NCI-H1694 treated with DMSO at 0.1 percent for 48 hours (cell line): ENCODE measurements at regions not wholly inside any gene's neighbourhood (a gene's known extent, or its start where the extent isn't known, plus 50 kb on each side); places are given as distances from the start of the nearest gene placed in this dataset.
"Not testable (repeated sequence)": the region's sequence is repeated elsewhere in the genome, so short reads cannot be mapped to it uniquely, and the experiment has no call there.

Experiments used
- DNase-seq: peaks from one replicate; lab custom pipeline; 2025; lab: John Stamatoyannopoulos, UW

DNA sequence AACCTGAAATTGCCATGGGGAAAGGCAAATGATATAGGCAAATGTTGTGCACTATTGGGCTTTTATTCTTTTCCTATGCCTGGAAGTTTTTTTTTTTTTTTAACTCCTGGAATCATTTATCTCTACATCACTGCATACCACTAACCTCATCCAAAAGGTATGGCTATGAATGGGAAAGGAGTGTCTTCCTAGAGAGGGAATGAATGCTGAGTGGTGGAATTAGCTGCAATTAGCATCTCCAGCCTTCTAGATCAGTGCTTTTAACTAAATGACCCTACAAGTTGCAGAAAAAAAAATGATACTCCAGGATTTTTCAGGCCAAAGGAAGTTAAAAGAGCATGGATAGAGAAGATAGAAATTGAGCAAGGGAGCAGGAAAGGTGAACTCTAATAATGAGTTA is 429.8 kb upstream of the PDZRN3 start:
- no peak for DNase-seq

DNA sequence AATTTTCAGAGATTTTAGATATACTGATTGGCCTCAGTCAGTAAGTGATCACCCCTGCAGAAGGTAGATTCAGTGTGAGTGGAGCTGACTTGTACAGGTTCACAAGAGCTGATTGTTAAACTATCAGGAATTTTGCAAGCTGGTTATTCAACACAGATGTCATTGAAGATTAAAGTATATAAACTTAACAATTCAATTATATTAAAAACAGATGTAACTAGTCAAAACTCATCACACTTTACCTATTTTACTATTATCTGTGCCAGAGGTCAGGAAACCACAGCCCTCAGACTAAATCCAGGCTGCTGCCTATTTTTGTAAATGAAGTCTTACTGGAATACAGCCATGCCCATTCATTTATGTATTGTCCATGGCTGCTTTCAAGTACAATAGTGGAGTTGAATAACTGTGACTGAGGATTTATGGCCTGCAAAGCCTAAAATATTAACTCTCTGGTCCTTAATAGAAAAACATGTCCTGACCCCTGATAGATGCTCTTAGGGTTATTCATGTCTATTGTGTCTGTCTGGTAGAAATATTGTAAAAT is 429.3 kb upstream of the PDZRN3 start:
- DNase-seq = no peak

DNA sequence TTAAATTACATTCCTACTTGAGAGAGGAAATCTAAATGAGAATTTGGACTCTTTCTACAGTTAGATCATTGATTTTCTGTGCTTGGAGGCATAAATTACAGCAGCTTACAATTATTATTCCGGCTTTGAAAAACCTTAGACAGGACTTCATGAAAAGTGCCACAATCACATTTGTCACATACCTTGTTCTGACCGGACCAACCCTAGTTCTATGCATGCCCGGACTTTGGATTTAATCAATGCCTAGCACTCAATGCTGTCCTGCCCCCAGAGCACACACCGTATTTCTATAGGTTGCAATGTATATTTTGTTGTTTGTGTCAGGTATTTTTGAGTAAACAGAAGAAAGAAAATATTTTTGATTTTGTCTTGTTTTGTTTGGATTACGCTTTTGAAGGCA is 424.7 kb upstream of the PDZRN3 start:
- no peak for DNase-seq

DNA sequence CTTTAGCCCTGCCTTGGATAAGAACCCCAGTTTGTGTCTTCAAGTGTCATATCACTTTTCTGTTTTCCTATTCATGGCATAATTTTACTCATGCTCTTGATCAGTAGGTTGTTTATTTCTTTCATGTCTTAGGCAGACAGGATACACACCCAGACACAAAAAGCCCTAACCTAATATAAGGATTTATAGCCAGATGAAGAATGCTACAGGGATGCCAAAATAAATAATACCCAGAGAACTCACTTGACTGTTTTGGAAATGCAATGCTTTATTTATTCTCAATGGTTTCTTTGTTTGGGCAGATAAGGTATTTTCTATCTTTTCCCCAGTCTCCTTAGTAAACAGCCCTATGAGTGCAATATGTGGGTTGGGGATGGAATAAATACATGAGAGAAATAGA is 424.0 kb upstream of the PDZRN3 start:
- no peak for DNase-seq

DNA sequence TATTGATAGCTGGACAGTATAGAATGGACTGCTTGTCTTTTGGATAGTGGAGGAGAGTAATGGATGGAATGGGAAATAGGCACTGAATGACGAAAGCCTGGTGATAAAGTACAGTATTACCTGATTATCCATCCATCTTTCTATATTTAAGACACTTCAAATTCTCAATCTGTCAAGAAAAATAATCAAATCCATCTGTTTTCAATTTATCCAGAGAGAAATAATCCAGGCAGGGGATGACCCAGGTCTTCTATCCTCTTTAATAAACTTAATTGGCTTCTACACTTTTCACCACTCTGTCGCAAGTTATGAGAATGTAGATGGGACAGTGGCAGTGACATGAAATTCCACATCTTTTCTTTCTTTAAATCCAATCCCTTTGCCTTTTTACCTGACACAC is 420.3 kb upstream of the PDZRN3 start:
- no peak for DNase-seq

DNA sequence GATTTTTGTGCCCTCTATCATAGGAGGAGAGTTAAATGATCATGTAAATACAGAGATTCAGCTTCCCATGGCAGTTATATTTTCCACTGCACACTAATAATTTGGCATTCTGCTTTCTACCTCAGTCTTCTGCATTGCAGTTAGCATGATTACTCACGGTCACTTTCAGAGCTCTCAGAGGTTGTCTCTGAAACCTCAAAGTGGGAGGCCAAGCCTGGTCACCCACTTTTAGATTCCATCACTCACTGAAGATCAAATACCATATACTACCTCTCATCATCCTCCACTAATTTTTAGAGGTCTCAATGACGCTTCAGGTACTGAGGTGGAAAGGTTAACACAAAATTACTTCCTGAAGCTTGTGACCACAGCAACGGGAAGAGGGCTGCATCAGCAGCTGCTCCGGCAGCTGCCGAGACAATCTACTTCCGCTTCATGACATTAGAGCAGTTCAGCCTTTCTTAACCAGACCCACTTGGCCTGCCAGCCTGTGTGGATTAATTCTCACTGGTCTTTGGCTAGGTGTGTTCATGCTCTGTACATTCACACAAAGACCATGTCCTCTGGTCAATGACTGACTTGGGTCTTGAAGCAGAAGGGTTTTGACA is 416.4 kb upstream of the PDZRN3 start:
- no peak for DNase-seq

DNA sequence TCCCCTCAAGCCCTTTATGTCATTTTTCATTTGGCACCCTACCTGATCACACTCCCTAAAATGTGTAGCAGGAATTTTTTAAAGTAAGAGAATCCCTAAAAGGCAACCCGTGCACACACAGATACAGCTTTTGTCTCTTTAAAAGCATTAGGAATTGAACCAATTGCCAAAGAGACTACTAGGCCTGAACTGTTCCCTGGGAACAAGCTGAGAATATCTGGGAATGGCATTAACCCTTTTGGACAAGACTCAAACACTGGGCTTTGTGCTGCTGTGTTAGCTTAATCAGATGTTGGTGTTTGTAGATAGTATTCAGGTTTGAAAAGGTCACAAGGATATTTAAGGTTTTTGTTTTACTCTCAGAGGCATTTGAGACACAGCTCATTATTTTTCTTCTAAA is 414.4 kb upstream of the PDZRN3 start:
- no peak for DNase-seq

DNA sequence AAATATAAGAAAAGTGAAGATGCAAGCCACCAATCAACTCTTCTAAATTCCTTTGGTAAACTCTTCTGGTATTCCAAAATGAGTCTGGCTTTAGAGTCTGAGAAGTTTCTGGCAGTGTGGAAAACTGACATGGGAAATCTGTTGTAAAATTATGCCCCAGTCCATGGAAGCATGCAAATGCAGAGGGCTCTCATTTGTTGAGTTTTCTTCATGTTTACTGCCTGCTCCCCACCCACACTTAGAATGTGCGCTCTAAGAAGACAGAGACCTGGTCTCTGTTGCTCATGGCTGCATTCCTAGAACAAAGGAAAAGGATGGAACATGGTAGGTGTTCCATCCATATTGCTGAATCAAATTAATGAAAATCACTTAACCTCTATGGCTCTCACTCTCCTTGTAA is 411.8 kb upstream of the PDZRN3 start:
- no peak for DNase-seq

DNA sequence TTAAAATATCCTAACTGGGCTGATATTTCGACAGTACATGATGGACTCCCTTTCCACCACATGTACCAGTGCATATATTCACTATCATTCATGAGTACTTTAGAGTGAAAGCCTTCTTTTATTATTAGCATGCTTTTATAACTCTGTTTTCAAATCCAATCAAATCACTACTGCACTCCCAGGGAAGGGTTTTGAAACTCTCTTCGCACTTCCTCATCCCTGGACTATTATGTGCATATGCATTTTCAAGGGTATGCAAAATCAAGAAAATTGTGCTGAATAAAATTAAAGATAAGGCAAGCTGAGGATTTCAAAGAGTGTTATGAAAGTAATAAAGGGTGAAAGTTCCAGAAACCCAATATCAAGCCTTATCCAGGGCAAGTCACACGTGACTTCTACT is 411.4 kb upstream of the PDZRN3 start:
- no peak for DNase-seq

DNA sequence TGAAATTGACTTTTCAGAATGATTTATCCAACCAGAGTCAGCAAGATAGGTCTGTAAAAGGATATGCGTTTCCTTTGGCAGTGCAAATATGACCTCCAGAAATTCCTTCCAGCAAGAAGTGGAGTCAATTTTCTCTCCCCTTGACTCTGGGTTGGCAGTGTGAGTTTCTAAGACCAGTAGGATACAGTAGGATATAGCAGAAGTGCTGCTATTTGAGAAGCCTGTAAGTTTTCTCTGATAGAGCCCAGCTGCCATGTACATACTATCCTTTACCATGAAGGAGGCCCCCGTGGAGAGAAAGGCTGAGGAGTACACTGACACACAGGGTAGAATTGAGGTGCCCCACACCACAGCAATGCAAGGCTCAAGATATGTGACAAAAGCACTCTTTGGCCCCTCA is 409.1 kb upstream of the PDZRN3 start:
- DNase-seq = no peak

DNA sequence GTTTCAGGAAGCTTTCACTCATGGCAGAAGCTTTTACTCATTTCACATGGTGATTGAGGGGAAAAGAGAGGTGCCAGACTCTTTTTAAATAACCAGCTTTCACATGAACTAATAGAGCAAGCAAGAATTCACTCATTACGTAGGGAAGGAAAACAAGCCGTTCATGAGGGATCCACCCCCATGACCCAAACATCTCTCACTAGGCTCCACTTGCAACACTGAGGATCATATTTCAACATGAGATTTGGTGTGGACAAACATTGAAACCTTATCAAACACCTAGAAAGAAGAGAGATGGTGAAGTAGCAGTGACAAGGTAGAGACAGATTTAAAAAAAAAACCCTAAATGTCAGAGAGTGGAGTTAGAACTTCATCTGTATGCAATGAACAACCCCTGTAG is 408.6 kb upstream of the PDZRN3 start:
- DNase-seq = no peak

DNA sequence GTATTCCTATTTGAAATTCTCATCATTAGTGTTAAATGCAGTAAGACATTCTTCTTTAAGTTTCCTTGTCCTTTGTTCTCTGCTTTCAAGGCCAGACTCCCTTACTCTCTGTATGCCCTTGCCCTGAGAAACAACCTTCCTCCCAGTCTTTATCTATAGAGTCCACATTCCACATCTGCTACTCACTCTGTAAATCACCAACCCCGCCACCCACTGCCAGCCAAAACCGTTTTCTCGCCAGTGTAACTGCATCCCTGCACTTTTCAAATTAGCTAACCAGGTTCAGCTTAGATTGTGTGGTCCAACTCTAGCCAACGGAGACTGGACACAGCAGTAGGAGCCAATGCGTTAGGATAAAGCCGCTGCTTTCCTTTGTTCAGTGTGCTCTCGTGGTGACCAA is 402.4 kb upstream of the PDZRN3 start:
- DNase-seq = no peak

DNA sequence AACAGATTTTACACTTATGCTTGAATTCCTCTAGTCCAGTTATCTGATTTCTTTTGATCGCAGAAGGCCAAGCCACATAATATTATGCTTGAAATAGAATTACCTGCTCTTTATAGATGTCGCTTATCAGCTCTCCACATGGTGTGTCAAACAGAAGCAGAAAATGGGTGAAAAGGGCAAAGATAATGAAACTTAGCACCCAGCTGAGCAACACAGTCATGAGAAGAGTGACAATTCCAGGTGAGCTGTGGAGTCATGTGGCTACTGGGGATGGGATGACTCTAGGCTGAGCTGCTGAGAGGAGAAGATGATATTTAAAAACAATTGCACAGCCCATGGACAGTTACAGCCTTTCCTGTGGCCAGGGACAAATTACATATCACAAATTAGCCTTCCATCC is 398.7 kb upstream of the PDZRN3 start:
- no peak for DNase-seq

DNA sequence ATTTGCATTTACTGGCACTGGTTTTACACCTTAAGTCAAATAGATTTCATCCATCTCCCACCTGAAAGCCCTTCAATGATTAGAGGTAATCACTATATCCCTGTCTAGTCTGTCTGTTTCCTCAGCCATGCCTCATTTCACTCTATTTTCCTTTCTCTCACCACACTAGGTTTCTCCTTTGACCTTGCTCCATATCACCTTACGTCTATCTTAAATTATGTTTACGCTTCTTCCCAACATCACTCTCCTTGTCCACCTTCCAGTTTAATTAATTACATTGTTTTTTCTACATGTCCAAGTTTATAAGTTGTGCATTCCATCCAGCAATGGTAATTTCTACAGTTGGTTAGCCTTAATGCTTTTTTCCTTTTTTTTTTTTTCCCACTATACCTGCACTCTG is 396.7 kb upstream of the PDZRN3 start:
- DNase-seq = no peak

DNA sequence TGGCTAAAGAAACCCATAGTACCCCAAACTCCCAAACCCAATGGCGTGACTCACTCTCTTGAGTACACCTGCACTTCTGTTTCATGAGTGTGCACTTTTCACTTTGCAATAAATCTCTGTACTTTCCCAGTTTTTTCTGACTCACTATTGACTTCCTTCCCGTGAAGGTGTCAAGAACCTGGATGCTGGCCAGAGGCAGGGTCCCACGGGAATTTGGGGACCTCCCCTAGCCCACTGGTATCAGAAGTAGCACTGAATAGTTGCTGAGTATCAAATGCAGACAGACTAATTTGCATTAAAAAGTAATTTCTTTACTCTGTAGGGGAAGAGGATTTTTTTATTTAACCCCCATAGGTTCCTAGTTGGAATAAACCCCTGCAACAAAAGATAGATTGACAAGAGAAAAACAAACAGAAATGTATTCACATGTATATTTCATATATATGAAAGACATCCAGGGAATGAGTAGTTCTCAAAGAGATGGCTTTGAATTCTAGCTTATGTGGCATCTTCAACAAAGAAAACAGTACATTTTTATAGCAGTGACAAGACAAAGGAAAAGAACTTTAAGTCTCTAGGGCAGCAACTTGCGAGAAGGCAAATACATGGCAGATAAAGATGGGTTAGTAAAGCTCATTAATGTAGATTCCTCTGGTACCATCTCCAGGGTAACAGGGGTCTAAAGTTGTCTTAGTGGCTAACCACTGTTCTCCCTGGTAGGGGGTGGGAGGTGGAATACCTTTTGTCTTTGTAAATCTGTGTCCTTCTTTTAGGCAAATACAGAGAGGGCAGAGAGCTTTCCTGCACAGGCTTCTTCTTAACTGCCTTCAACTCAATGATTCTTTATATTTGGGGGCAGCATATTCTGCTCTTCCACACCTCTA is 385.5 kb upstream of the PDZRN3 start:
- no peak for DNase-seq

DNA sequence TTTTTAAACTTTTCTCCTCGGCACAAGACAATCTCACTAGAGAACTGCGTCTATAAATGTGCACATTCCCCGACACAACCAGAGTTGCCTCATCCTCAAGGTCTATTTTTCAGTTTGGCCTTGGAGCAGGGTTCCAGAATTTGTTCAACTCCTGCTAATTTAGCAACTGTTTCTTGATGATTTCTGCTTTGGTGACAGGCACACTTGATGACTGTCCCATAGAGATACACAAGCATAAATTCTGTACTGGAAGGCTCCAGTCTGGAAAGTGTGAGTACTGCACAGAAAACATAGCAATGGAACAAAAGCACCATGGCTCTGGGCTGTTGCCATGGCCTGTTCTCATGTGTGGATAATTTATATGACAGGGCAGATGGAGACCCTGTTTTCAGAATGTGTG is 379.6 kb upstream of the PDZRN3 start:
- no peak for DNase-seq

DNA sequence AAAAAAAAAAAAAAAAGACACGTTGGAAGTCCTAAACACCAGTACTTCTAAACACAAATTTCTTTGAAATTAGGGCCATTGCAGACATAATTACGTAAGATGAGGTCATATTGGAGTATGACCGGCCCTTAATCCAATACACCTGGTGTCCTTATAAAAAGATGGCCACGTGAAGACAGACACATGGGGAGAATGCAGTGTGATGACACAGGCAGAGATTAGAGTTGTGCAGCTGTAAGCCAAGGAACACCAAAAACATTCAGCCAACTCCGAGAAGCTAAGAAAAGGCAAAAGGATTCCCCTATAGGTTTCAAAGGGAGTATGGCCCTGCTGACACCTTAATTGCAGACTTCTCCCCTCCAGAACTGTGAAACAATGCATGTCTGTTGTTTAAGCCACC is 379.0 kb upstream of the PDZRN3 start:
- DNase-seq = no peak

DNA sequence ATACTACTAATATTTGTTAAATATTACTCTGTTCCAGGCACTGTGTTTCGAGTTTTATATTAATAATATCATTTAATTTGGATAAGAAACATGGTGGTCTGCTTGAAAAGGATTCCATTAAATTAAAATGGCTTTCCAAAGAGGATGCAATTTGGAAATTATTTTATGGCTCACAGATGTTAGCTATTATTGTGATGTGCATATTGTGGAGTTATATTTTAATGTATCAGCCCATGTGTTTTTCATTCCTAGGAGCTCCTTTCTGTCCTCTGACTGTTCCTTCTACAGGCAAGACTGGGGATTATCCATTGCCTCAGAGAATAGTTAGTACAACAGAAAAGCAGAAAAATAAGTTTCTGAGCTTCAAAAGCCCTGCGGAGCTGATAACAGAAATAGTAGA is 376.7 kb upstream of the PDZRN3 start:
- DNase-seq = no peak

DNA sequence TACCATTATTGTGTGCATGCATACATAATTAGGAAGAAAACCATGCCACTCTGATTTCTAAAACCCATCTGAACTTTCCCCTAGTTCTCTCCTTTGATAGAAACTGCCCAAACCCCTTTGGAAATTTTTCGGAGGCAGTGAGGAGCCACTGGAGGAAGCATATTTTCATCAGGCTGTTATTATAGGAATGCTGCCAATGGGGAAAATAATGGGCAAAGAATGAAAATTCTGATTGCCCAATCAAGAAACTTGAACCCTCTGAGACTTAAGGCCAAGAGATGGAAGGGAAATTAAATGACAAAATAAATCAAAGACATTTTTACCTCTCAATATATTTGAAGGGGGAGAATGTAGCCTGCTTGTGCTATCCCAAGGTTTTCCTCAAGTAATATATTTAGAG is 376.0 kb upstream of the PDZRN3 start:
- no peak for DNase-seq

DNA sequence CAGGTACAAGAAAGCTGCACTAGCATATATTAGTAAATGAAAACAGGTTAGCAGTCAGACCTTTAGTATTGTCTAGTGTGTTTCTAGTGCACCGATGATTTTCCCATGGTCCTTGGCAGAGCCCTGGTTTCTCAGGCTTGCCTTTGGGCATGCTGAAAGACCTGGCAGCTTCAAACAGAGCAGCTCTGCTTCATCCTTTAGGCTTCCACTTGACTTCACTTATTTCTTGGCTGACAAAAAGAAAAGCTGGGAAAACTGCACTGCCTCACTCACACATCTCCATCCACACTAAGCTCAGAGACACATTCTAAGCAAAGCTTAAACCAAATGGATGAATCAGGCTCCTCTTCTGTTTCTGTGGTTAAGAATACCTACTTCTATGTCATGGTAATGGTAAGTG is 374.8 kb upstream of the PDZRN3 start:
- DNase-seq = no peak

DNA sequence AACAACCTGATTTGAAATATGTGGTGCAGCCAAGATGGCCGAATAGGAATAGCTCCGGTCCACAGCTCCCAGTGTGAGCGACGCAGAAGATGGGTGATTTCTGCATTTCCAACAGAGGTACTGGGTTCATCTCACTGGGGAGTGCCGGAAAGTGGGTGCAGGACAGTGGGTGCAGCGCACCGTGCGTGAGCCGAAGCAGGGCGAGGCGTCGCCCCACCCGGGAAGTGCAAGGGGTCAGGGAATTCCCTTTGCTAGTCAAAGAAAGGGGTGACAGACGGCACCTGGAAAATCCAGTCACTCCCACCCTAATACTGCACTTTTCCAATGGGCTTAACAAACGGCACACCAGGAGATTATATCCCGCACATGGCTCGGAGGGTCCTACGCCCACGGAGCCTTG is 365.9 kb upstream of the PDZRN3 start:
- not testable (repeated sequence) for DNase-seq

DNA sequence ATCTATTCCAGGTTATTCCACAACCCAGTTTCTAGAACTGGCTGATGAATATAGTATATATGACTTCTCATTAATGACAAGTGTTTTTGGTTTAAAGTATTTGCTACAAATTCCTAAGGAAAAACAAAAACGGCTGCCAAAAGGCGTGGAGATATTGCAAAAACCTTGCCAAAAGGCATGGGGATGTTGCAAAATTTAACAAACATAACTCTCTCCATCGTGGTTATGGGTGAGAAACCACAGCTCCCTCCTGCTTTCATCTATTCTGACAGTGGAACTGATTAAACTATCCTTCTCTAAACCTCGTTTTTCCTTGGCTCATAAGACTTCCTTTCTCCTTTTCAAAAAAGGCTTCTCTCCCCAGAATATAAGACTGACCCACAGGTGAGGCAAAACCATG is 342.0 kb upstream of the PDZRN3 start:
- DNase-seq = no peak

DNA sequence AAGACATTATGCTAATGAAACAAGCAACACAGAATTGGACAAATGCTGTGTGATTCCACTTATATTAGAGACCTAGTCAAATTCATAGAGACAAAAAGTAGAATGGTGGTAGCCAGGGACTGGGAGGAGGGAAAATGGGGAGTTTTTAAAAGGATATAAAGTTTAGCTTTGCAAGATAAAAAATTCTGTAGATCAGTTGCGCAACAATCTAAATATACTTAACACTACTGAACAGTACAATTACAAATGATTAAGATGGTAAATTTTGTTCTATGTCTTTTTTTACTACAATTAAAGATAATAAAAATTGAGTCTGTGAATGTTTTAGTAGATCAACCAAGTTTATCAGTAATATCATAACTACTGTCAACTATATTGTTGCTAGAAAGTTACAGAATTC is 340.1 kb upstream of the PDZRN3 start:
- DNase-seq = no peak
